ENCODE measurements at regions not wholly inside any gene's neighbourhood (a gene's known extent, or its start where the extent isn't known, plus 50 kb on each side); places are given as distances from the start of the nearest gene placed in this dataset.

DNA sequence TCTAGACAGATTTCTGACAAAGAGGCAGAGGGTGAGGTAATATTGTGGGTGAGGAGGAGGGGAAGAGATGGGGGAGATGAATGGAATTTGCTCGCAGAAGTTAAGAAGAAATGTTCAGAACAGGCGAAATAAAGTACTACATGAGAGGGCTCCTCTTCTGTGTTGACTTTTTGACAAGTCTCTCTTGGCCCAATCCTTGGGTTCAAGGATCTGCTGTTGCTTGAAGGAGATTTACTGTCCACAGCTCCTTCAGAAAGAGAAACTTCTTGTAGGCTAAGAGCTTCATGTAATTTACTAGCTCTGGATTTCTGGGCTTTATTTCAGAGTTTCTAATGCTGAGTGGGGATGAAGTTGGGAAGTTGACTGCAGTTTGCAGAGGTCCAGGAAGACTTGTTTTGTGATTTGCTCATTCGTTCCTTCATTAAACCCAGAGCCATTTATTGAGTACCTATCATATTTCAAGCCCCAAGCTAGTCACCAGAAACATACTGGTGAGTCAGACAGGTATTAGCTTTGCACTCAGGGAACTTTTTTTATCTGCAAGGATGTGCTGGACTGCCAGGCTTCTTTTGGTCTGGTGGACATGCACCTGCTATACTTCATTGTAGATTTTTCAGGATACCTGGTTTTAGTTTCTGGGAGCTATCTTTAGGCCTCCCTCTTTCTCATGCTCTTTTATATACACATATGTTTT, 402.9 kb upstream of the CLINT1 start:
- no peak overlapping the region for H3K4me3 ChIP-seq (ENCODE audit: low read depth, low read length, poor library complexity, severe bottlenecking)

DNA sequence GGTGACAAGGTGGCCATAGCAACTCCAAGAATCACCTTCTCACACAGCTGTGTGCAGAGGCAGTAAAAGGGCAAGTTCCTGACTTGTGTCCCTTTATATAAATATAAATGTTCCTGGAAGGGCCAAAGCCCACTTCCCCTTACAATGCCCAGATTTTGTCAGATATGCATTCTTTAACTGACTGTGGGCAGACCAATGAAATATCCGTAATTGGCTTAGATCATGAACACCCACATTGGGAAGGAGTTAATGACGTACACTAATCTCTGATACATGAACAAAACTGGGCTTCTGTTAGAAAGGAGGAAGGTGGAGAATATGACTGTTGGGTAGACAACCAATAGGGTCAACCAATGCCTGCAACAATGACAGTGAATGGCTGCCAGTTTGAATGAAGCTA, 397.2 kb upstream of the CLINT1 start:
- Histone ChIP-seq H3K4me1 (ENCODE audit: insufficient read depth, low read length, severe bottlenecking) (no peaks in the 10 kb centered on the region), H3K36me3 (ENCODE audit: insufficient read depth, low read length) (no peaks in the 10 kb centered on the region), H3K4me2 (ENCODE audit: low read length) (no peak overlapping the region), H3K79me2 (ENCODE audit: insufficient read depth, low read length) (no peaks in the 10 kb centered on the region), H3K9ac (ENCODE audit: low read length) (no peak overlapping the region), H4K20me1 (ENCODE audit: insufficient read depth, low read length) (no peaks in the 10 kb centered on the region), H3K9me3 (ENCODE audit: low read length) (no peaks in the 10 kb centered on the region), H2AFZ (ENCODE audit: low read length) (no peak overlapping the region), H3K27me3 (ENCODE audit: insufficient read depth, low read length) (no peaks in the 10 kb centered on the region), H3K27ac (ENCODE audit: low read depth, low read length, poor library complexity, severe bottlenecking) (no peak overlapping the region), H3K9me2 (ENCODE audit: low read depth, low read length) (no peaks in the 10 kb centered on the region), H3F3A (ENCODE audit: insufficient read depth, low read length) (no peaks in the 10 kb centered on the region), H3K4me3 (ENCODE audit: low read depth, low read length, poor library complexity, severe bottlenecking) (no peak overlapping the region)
- TF ChIP-seq EZH2 (IDR thresholded peaks at IDR 0.05; ENCODE audit: borderline replicate concordance, low read length), result no peak
- TF ChIP-seq, protein P1, sequence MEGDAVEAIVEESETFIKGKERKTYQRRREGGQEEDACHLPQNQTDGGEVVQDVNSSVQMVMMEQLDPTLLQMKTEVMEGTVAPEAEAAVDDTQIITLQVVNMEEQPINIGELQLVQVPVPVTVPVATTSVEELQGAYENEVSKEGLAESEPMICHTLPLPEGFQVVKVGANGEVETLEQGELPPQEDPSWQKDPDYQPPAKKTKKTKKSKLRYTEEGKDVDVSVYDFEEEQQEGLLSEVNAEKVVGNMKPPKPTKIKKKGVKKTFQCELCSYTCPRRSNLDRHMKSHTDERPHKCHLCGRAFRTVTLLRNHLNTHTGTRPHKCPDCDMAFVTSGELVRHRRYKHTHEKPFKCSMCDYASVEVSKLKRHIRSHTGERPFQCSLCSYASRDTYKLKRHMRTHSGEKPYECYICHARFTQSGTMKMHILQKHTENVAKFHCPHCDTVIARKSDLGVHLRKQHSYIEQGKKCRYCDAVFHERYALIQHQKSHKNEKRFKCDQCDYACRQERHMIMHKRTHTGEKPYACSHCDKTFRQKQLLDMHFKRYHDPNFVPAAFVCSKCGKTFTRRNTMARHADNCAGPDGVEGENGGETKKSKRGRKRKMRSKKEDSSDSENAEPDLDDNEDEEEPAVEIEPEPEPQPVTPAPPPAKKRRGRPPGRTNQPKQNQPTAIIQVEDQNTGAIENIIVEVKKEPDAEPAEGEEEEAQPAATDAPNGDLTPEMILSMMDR (IDR thresholded peaks at IDR 0.05; ENCODE audit: low read length), result no peak

More for the DNA sequence above, 402.9 kb upstream of the CLINT1 start:
- H3K9ac ChIP-seq (ENCODE audit: low read length), result no peak overlapping the region
- no peaks in the 10 kb centered on the region for H3K27me3 ChIP-seq (ENCODE audit: insufficient read depth, low read length)
- H3K27ac ChIP-seq (ENCODE audit: low read depth, low read length, poor library complexity, severe bottlenecking), result no peak overlapping the region
- no peaks in the 10 kb centered on the region for H4K20me1 ChIP-seq (ENCODE audit: insufficient read depth, low read length)
- H3K36me3 ChIP-seq (ENCODE audit: insufficient read depth, low read length), result no peaks in the 10 kb centered on the region
- H3K4me2 ChIP-seq (ENCODE audit: low read length), result no peak overlapping the region
- H2AFZ ChIP-seq (ENCODE audit: low read length), result no peak overlapping the region
- no peaks in the 10 kb centered on the region for H3K9me3 ChIP-seq (ENCODE audit: low read length)
- no peaks in the 10 kb centered on the region for H3K4me1 ChIP-seq (ENCODE audit: insufficient read depth, low read length, severe bottlenecking)
- no peaks in the 10 kb centered on the region for H3K79me2 ChIP-seq (ENCODE audit: insufficient read depth, low read length)
- H3F3A ChIP-seq (ENCODE audit: insufficient read depth, low read length), result no peaks in the 10 kb centered on the region
- TF ChIP-seq, protein P1 (IDR thresholded peaks at IDR 0.05; ENCODE audit: low read length), result no peak
- no peak for TF ChIP-seq EZH2 (IDR thresholded peaks at IDR 0.05; ENCODE audit: borderline replicate concordance, low read length)
- no peaks in the 10 kb centered on the region for H3K9me2 ChIP-seq (ENCODE audit: low read depth, low read length)

DNA sequence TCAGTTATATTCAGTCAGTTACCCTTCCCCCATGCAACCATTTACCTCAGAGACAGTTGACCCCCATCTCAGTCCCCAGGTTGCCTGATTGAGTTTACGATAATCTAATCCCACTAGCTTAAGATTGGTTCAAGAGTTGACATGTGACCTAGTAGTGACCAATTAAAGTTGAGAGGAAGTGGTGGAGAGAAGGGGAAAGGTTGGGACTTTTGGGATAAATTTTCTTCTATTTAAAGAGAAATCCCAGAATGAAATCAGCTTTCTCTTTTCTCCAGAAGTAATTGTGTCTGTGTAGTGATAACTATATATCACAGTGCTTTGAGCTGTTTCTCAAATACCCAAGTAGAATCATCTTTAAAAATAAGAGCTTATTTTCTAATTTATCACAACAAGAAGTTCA, 396.7 kb upstream of the CLINT1 start:
- TF ChIP-seq, protein P1 (IDR thresholded peaks at IDR 0.05; ENCODE audit: low read length), result no peak
- no peak for TF ChIP-seq EZH2 (IDR thresholded peaks at IDR 0.05; ENCODE audit: borderline replicate concordance, low read length)
- Histone ChIP-seq H3F3A (ENCODE audit: insufficient read depth, low read length) (no peaks in the 10 kb centered on the region), H3K36me3 (ENCODE audit: insufficient read depth, low read length) (no peaks in the 10 kb centered on the region), H3K9me2 (ENCODE audit: low read depth, low read length) (no peaks in the 10 kb centered on the region), H3K27ac (ENCODE audit: low read depth, low read length, poor library complexity, severe bottlenecking) (no peak overlapping the region), H3K27me3 (ENCODE audit: insufficient read depth, low read length) (no peaks in the 10 kb centered on the region), H3K9me3 (ENCODE audit: low read length) (no peaks in the 10 kb centered on the region), H4K20me1 (ENCODE audit: insufficient read depth, low read length) (no peaks in the 10 kb centered on the region), H3K4me1 (ENCODE audit: insufficient read depth, low read length, severe bottlenecking) (no peaks in the 10 kb centered on the region), H3K79me2 (ENCODE audit: insufficient read depth, low read length) (no peaks in the 10 kb centered on the region), H3K4me2 (ENCODE audit: low read length) (no peak overlapping the region), H3K9ac (ENCODE audit: low read length) (no peak overlapping the region), H3K4me3 (ENCODE audit: low read depth, low read length, poor library complexity, severe bottlenecking) (no peak overlapping the region), H2AFZ (ENCODE audit: low read length) (no peak overlapping the region)
